HT-29 (cell line): ENCODE measurements at regions not wholly inside any gene's neighbourhood (a gene's known extent, or its start where the extent isn't known, plus 50 kb on each side); places are given as distances from the start of the nearest gene placed in this dataset.
"Not testable (repeated sequence)": the region's sequence is repeated elsewhere in the genome, so short reads cannot be mapped to it uniquely, and the experiment has no call there.

Experiments
- DNase-seq: peaks from one replicate; pipeline ENCODE4 v3.0.0-alpha.2; 2015; ENCODE audit warnings: low spot score

DNA sequence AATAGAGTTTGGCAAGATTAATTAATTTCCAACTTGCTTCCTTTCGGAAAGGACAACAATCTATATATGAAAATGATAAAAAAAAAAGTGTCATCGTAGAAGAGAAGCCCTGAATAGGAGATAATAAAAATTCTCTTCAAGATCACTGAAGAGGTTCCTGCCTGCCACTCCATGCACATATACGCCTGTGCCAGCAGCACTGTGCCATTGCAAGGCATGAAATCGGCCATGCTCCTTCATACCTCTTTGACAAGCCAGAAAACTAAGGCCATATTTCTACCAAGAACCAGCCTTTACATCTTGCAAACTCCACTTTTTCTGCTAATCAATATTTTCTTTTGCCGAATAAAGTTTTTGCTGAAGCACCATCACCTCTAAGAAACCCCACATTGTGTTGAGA, 365.5 kb downstream of the CXXC4 start:
- DNase-seq = no peak

DNA sequence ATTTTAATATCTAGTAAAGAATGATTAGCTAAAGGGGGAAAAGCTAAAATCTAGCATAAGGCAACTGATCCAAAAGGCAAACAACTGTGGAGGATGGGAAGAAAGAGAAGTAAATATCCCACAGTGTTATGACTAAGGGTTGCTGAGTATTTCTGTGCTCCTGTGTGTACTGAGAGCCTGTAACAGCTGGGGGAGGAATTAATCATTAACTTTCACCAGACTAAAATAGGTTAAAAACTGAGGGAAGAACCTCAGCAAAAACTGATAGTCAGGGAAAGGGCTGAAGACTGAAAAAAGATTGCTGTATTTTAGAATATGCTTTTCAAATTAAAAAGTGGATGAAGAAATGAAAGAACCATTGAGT, 365.9 kb downstream of the CXXC4 start:
- DNase-seq = peak; percentile 60

DNA sequence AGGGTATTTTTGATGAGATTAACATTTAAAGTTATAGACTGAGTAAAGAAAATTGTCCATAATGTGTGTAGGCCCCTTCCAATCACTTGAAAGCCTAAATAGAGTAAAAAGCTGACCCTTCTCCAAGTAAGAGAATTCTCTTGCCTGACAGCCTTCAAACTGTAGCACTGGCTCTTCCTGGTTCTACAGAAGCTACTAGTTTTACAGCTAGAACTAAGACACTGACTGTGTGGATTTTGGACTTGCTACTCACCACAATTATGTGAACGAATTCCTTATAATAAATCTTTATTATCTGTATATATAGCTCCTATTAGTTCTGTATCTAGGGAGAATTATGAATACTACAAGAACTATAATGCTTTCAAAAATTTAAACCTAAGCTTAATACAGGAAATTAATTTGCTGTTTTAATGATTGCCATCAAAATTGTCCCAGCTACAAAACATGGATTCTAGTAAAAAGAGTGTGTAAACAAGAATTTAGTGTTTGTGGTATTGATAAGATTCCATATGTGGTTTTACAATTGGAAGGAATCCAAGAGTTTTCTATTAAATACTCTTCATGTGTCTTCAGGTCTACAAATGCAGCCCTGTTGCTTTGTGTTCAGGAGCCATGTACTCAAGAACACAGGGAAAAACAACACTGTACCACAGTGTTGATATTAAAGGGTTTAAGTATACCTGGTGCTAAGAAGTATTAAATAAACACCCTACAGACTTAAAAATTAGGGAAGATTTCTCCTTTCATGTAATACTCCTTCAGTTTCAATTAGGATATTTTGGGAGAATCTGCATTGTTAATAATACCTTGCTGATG, 366.5 kb downstream of the CXXC4 start:
- peak; percentile 62 for DNase-seq

GRCh38 chr4:104123021-104123420, 371.7 kb downstream of the CXXC4 start:
- DNase-seq = no peak

DNA sequence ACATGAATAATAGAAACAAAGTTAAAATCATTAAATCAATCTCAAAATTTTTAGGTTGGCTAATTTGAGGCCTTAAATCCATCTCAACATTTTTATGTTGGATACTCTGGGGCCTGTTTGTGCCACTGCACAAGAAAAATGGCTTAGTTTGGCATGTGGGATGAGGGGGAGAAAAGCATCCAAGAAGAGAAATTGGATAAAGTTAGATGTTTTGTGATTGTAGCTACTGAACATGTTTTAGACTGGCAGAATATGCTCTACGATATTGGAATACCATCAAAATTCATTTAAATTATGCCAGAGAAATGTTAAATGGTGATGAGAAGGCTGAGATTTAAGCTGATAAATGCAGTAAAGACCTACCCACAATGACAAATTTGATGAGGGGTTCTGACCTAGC, 376.9 kb downstream of the CXXC4 start:
- DNase-seq = no peak

DNA sequence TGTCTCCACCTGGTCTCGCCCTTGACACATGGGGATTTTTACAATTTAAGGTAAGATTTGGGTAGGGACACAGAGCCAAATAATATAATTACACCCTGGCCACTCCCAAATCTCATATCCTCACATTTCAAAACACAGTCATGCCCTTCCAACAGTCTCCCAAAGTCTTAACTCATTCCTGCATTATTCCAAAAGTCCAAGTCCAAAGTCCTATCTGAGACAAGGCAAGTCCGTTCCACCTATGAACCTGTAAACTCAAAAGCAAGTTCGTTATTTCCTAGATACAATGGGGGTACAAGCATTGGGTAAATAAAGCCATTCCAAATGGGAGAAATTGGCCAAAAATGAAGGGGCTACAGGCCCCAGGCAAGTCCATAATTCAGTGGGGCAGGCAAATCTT, 380.8 kb downstream of the CXXC4 start:
- DNase-seq = no peak

DNA sequence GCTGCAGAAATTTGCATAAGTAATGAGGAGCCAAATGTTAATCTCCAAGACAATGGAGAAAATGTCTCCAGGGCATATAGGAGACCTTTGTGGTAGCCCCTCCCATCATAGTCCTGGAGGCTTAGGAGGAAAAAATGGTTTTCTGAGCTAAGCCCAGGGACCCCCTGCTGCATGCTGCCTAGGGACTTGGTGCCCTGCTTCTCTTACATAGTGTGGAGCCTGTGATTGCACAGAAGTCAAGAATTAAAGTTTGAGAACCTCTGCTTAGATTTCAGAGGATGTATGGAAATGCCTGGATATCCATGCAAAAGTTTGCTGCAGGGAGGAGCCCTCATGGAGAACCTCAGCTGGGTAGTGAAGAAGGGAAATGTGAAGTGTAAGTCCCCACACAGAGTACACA, 379.4 kb upstream of the TACR3 start:
- no peak for DNase-seq

GRCh38 chr4:104093247-104093646, 373.5 kb upstream of the TACR3 start:
- DNase-seq = no peak

DNA sequence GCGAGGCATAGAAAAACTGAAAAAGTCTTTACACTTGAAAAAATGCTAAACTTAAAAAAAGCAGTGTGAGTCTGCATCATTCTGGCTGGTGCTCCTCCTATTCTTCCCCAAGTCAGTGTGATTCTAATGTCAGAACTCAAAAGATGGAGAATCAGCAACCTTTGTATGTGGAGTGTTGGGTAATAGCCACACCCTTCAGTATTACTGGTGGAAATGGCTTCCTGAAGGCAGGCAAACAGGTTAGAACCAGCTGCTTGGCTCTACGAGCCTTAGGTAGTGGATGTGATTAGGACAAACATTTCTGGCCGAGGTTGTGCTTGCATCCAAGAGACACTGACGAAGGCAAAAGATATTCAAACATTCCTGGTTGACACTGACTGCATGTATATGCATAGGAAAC, 353.4 kb upstream of the TACR3 start:
- no peak for DNase-seq

GRCh38 chr4:104066533-104066932, 346.7 kb upstream of the TACR3 start:
- no peak for DNase-seq

- peak; percentile 64 for DNase-seq
Measured at GRCh38 chr4:104064646-104065577, 345.1 kb upstream of the TACR3 start.

GRCh38 chr4:104063341-104063740, 343.6 kb upstream of the TACR3 start:
- no peak for DNase-seq

GRCh38 chr4:104044369-104044768, 324.6 kb upstream of the TACR3 start:
- no peak for DNase-seq

DNA sequence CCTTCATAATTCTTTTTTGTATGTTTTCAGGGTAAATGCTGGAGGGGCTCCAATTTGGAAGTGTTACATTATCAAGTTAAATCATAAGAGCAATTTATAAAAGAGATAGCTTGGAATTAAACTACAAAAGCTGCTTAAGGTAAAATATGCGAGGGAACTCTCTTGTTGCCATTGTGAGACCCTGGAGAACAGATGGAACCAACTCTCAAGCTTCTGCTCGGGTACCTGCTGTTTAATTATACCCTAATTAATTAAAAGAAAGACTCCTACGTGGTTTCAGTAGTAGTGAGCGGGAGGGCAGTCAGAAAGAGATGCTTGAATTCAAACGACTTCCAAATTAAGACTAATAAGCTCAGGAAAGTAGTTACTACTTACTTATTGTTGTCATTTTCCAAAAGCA, 313.1 kb upstream of the TACR3 start:
- DNase-seq = no peak

- no peak for DNase-seq
Measured at GRCh38 chr4:104025251-104025650, 305.5 kb upstream of the TACR3 start.

DNA sequence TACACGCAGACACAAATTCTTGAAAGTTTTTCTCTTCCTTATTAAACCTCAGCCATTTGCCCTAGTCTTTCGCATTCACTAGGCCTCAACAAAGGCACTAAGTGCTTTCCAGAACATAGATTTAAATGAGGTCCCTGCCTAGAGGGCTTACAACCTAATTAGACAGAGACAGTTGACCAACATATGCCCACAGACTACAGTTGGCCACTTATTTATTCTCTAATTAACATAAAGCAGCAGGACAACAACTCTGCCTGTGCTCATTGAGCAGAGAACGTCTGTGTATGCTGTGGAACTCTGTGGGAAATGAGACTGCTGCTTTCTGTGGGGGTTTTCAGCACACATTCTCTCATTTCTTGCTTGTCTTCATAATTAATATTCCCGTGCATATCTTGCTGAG, 303.0 kb upstream of the TACR3 start:
- DNase-seq = no peak

- DNase-seq = no peak
Measured at GRCh38 chr4:104022226-104022625, 302.4 kb upstream of the TACR3 start.

- no peak for DNase-seq
Measured at GRCh38 chr4:104020641-104021040, 300.9 kb upstream of the TACR3 start.

GRCh38 chr4:104017213-104017612, 297.4 kb upstream of the TACR3 start:
- DNase-seq = no peak

- DNase-seq = peak; percentile 26
Measured at GRCh38 chr4:104015680-104016079, 295.9 kb upstream of the TACR3 start.

- no peak for DNase-seq
Measured at GRCh38 chr4:104010722-104011121, 290.9 kb upstream of the TACR3 start.

DNA sequence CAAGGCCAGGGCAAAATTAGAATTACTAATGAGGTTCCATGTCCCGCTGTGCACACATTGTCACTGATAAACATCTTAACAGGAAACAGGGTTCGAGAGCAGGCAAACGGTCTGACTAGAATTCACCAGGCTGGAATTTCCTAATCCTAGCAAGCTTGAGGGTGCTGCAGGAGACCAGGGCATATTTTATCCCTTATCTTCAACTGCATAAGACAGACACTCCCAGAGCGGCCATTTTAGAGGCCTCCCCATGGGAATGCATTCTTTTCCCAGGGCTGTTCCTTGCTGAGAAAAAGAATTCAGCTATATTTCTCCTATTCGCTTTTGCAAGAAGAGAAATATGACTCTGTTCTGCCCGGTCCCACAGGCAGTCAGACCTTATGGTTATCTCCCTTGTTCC, 282.5 kb upstream of the TACR3 start:
- DNase-seq = not testable (repeated sequence)

- no peak for DNase-seq
Measured at GRCh38 chr4:103998756-103999155, 279.0 kb upstream of the TACR3 start.
